Endothelial cell of umbilical vein (primary cell): ENCODE measurements at regions not wholly inside any gene's neighbourhood (a gene's known extent, or its start where the extent isn't known, plus 50 kb on each side); places are given as distances from the start of the nearest gene placed in this dataset.

Experiments used
- BruUV-seq: library from RNA; stranded (reverse); fragments of 400-500 nt; replicated peaks from 2 replicates; lab custom pipeline; 2021; lab: Mats Ljungman, UMichigan
- CTCF ChIA-PET: fragments of 300-600, 350-600 bp; sonication (Branson Sonifier 250); formaldehyde crosslinking; loops from one replicate; lab custom pipeline; 2021; ENCODE audit warnings: antibody characterized with exemption, inconsistent platforms; lab: Charles Lee
- POLR2A ChIA-PET: fragments of 300-600, 350-600 bp; sonication (Branson Sonifier 250); formaldehyde crosslinking; loops from one replicate; lab custom pipeline; 2021; ENCODE audit warnings: antibody characterized with exemption, inconsistent platforms; lab: Charles Lee
- DNase-seq: peaks from one replicate; pipeline ENCODE4 v3.0.0-alpha.2; 2011; ENCODE audit warnings: low read depth, low spot score
- FAIRE-seq: peaks from 2 replicates; lab custom pipeline; 2011; peaks lifted over from hg19 to GRCh38; lab: Jason Lieb, UNC
- H2AFZ ChIP-seq: 2 replicates; pipeline ENCODE4 v1.6.0; 2012; ENCODE audit warnings: low read depth, low read length, control low read depth, inconsistent platforms
- H3K27ac ChIP-seq: 2 replicates; pipeline ENCODE4 v1.5.1; 2011; ENCODE audit warnings: low read depth, mild to moderate bottlenecking, control low read depth, low read length, moderate library complexity; ENCODE audit not compliant: insufficient read depth
- H3K27me3 ChIP-seq, 2 experiments: 2 replicates each; pipeline versions ENCODE4 v1.6.0 to v1.6.1; 2011; ENCODE audit warnings: low read length in 2 of 2, mixed read lengths in 1 of 2; ENCODE audit not compliant: control insufficient read depth in 2 of 2, insufficient read depth in 2 of 2
- H3K36me3 ChIP-seq, 2 experiments: 2 replicates in 1 of 2; 3 replicates in 1 of 2; pipeline ENCODE4 v1.5.1; 2011; ENCODE audit warnings: low read length in 2 of 2, mild to moderate bottlenecking in 1 of 2, moderate library complexity in 1 of 2; ENCODE audit not compliant: control insufficient read depth in 2 of 2, insufficient read depth in 2 of 2; ENCODE audit errors: extremely low read depth in 1 of 2
- H3K4me1 ChIP-seq: 3 replicates; pipeline ENCODE4 v1.5.1; 2011; ENCODE audit warnings: mild to moderate bottlenecking, low read length; ENCODE audit not compliant: control insufficient read depth, insufficient read depth; ENCODE audit errors: extremely low read depth
- H3K4me2 ChIP-seq: 2 replicates; pipeline ENCODE4 v1.6.1; 2011; ENCODE audit warnings: low read length, control low read depth, mixed read lengths; ENCODE audit not compliant: insufficient read depth
- H3K4me3 ChIP-seq, 3 experiments: fragments of 200-600 bp in 1 of 3; sonication (generic), shearing (Covaris generic) in 1 of 3; replicated peaks in 1 of 3; 2 replicates each; pipeline ENCODE4 v1.5.1; 2011 to 2016; ENCODE audit warnings: control low read depth in 3 of 3, low read length in 3 of 3, mild to moderate bottlenecking in 2 of 3, inconsistent platforms in 1 of 3, low read depth in 1 of 3, moderate library complexity in 1 of 3; ENCODE audit not compliant: insufficient read depth in 1 of 3
- H3K79me2 ChIP-seq: 2 replicates; pipeline ENCODE4 v1.6.0; 2012; ENCODE audit warnings: low read length, inconsistent platforms; ENCODE audit not compliant: control insufficient read depth, insufficient read depth
- H3K9ac ChIP-seq: replicated peaks from 2 replicates; pipeline ENCODE3; 2011; ENCODE audit warnings: low read length, control low read depth; ENCODE audit not compliant: insufficient read depth; ENCODE audit errors: extremely low read depth
- H3K9me1 ChIP-seq: replicated peaks from 3 replicates; pipeline ENCODE4 v1.6.0; 2011; ENCODE audit warnings: mild to moderate bottlenecking, low read length; ENCODE audit not compliant: control insufficient read depth, insufficient read depth; ENCODE audit errors: extremely low read depth
- H3K9me3 ChIP-seq: replicated peaks from 2 replicates; pipeline ENCODE4 v1.5.1; 2012; ENCODE audit warnings: low read length, inconsistent platforms; ENCODE audit not compliant: control insufficient read depth, insufficient read depth
- H4K20me1 ChIP-seq: replicated peaks from 2 replicates; pipeline ENCODE3; 2011; ENCODE audit warnings: mild to moderate bottlenecking, low read length; ENCODE audit not compliant: control insufficient read depth, insufficient read depth; ENCODE audit errors: extremely low read depth
- EZH2 ChIP-seq: IDR thresholded peaks from 2 replicates; pipeline ENCODE4 v1.6.1; 2012; ENCODE audit warnings: borderline replicate concordance, low read depth, mild to moderate bottlenecking, moderate library complexity, low read length, inconsistent platforms; ENCODE audit not compliant: severe bottlenecking
- FOS ChIP-seq: IDR thresholded peaks from 2 replicates; pipeline ENCODE4 v1.6.1; 2011; ENCODE audit warnings: mild to moderate bottlenecking, low read length, moderate library complexity, borderline replicate concordance; ENCODE audit not compliant: insufficient read depth
- GATA2 ChIP-seq: IDR thresholded peaks from 2 replicates; pipeline ENCODE4 v1.7.0; 2011; ENCODE audit warnings: low read depth, mild to moderate bottlenecking, moderate library complexity, mixed read lengths, low read length; ENCODE audit not compliant: insufficient read length, insufficient read depth
- JUN ChIP-seq: IDR thresholded peaks from 2 replicates; pipeline ENCODE4 v1.6.1; 2011; ENCODE audit warnings: borderline replicate concordance, low read depth; ENCODE audit not compliant: insufficient read length, insufficient read depth
- POLR2A ChIP-seq: IDR thresholded peaks from 2 replicates; pipeline ENCODE4 v1.6.1; 2012; ENCODE audit warnings: low read depth, mild to moderate bottlenecking, control low read depth, low read length
- POLR2AphosphoS5 ChIP-seq: IDR thresholded peaks from 2 replicates; pipeline ENCODE4 v1.6.1; 2012; ENCODE audit warnings: low read depth, mild to moderate bottlenecking, control low read depth, low read length, moderate library complexity; ENCODE audit not compliant: insufficient read depth
- dilution Hi-C: fragments of 300-500 bp; cut with MboI; formaldehyde crosslinking; loops from one replicate; pipeline ENCODE4 v1.15.0; 2019; ENCODE audit warnings: low sequenced_read_pairs; ENCODE audit not compliant: extremely low pct_ligation_motif_present
- intact Hi-C: fragments of 100-400 bp; cut with micrococcal nuclease; formaldehyde crosslinking; loops from one replicate; pipeline ENCODE4 v1.10.0; 2022
- TF ChIP-seq, protein P1 (sequence below): IDR thresholded peaks from 2 replicates; pipeline ENCODE4 v1.6.1; 2011; ENCODE audit not compliant: insufficient read depth, insufficient read length

DNA sequence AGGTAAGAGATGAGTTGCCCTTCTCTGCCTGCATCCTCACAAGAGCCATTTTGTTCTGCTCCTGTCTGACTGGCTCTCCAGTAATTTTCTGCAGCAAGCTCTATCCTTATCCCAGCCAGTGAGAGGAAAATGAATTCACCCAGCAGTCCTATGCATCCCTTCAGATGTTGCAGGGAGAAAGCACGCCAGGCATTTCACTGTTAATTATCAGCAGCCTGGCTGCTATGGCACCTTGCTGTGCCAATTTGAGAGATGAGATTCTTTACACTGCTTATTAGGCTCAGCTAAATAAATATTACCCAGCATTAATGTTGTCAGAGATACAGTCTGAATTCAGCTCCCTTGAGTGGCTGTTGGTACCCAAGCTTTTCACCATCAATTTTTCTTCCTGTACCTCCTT lies 61.1 kb upstream of the SNAP25 start:
- no peak for DNase-seq
- no TSS peak for BruUV-seq

DNA sequence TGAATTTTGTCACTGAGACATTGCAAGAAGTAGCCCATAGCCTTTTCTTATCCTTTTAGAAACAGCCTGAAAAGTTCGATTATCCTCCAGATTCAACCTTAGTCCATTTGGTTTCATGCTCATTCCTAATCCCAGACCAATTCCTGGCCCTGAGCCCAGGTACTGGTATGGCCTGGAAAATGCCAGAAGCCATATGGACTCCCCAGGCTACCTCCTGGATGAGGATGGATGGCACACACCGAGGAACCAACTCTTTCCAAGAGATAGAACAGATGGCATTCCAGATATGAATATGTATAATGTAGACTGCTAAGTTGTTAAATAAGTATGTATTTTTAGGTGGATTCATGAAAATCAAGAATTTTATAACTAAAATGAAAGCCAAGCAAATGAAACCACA lies 51.6 kb upstream of the SNAP25 start:
- intact Hi-C loops = no loop called here
- no peak overlapping the region for H3K4me2 ChIP-seq
- DNase-seq (no peak), FAIRE-seq (no peak)
- no peaks in the 10 kb centered on the region for H4K20me1 ChIP-seq
- no peak overlapping the region for H3K9ac ChIP-seq
- CTCF ChIA-PET = no interaction called here
- dilution Hi-C loops = no loop called here
- no TSS peak for BruUV-seq
- no peaks in the 10 kb centered on the region for H3K36me3 ChIP-seq
- peaks cover 2% of the 10 kb centered on the region for H3K4me1 ChIP-seq
- POLR2A ChIA-PET = no interaction called here
- H3K79me2 ChIP-seq = no peaks in the 10 kb centered on the region
- H2AFZ ChIP-seq = no peak overlapping the region
- H3K9me1 ChIP-seq = no peaks in the 10 kb centered on the region
- H3K4me3 ChIP-seq = no peak overlapping the region
- H3K27ac ChIP-seq = no peak overlapping the region
- H3K9me3 ChIP-seq = no peaks in the 10 kb centered on the region
- peaks cover 0 to 3% of the 10 kb centered on the region in 2 experiments for H3K27me3 ChIP-seq
- TF ChIP-seq JUN (no peak), POLR2AphosphoS5 (no peak), EZH2 (no peak), GATA2 (no peak)

More for the DNA sequence above, 61.1 kb upstream of the SNAP25 start:
- no peaks in the 10 kb centered on the region for H3K9me1 ChIP-seq
- H3K9me3 ChIP-seq = no peaks in the 10 kb centered on the region
- no peak overlapping the region for H2AFZ ChIP-seq
- ChIA-PET CTCF (interaction anchor here (2.1 to 2.2 kb wide), 2 partner anchors 11 to 67 kb away, joined by 5 to 6 read pairs; no protein-coding TSS in a partner anchor), POLR2A (no interaction called here)
- no peaks in the 10 kb centered on the region for H3K79me2 ChIP-seq
- H3K4me2 ChIP-seq = no peak overlapping the region
- intact Hi-C loops = no loop called here
- no peaks in the 10 kb centered on the region for H3K4me1 ChIP-seq
- no peak overlapping the region for H3K4me3 ChIP-seq
- FAIRE-seq = no peak
- H3K9ac ChIP-seq = no peak overlapping the region
- dilution Hi-C loops = no loop called here
- H4K20me1 ChIP-seq = no peaks in the 10 kb centered on the region
- TF ChIP-seq POLR2A (no peak), JUN (no peak), FOS (no peak)
- TF ChIP-seq, protein P1, sequence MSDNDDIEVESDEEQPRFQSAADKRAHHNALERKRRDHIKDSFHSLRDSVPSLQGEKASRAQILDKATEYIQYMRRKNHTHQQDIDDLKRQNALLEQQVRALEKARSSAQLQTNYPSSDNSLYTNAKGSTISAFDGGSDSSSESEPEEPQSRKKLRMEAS = no peak
- H3K36me3 ChIP-seq = no peaks in the 10 kb centered on the region
- peaks cover 2 to 4% of the 10 kb centered on the region in 2 experiments for H3K27me3 ChIP-seq
- H3K27ac ChIP-seq = no peak overlapping the region
